Stimulated activated naive CD8-positive, alpha-beta T cell treated with anti-CD3 and anti-CD28 coated beads, Interleukin-15, Interleukin-2, amounts not matched to agents 100 U/mL and 50 U/mL, for 24 hours (primary cell): ENCODE measurements at regions not wholly inside any gene's neighbourhood (a gene's known extent, or its start where the extent isn't known, plus 50 kb on each side); places are given as distances from the start of the nearest gene placed in this dataset.
"Not testable (repeated sequence)": the region's sequence is repeated elsewhere in the genome, so short reads cannot be mapped to it uniquely, and the experiment has no call there.

Experiments used
- ATAC-seq: fragments of 150-1000 bp; cut with Tn5 transposase; one replicate; pipeline ENCODE4 v1.10.0; 2021
- DNase-seq: peaks from one replicate; pipeline ENCODE4 v3.0.0; 2021

DNA sequence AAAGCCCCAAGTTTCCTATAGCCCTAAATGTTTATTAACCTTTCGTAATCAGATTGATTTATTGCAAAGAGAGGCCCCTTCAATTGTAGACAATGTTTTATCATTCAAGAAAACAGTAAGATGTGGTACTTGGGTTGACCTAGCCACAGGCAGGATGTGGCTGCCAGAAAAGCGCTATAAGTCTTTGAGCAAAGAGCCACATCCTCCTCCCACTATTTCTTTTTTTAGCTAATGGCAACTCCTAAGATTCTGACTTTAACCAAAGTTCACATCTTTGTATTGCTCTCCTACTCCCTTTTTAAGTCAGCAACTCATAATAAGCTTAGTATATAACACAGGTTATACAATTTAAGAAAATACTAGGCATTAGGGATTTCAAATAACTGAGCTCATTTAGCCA, 70.7 kb upstream of the PPP3CA start:
- DNase-seq (peak; percentile 67), ATAC-seq (peak; percentile 85)

DNA sequence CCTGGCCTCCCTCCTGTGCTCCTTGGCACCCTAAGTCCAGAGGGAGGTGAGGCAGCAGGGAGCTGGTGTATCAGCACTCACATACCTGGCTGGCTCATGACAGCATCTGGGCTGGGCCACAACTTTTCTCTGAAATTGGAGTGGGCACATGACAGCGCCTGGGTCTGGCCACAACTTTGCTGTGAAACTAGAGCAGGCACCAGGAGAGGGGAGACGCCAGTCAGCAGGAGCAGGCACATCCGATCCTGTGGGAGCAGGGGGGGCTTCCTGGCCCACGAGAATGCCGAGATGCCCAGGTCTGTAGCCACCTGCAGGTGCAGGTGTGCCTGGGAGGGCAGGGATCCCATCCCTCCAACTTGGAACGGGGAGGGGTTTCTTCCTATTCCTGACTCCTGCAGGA, 69.7 kb upstream of the PPP3CA start:
- ATAC-seq (no peak), DNase-seq (no peak)

DNA sequence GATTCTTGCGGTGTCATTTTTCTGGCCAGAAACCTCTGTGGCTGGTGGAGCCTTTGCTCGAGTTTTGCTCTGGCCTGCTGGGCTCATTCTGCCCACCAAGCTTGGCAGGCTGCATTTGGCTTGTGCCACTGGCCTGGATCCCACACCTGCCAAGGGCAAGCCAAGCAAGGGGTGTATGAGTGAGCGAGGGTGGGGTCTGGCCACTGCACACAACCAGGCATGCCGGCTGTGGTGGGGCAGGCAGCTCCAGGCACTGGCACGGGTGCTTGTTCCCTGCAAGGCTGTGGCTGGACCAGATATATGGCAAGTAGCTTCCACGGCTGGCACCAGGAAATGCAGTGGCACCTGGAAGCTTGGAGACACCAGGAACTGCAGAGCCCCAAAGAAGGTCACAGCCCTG, 68.6 kb upstream of the PPP3CA start:
- DNase-seq = no peak
- no peak for ATAC-seq

DNA sequence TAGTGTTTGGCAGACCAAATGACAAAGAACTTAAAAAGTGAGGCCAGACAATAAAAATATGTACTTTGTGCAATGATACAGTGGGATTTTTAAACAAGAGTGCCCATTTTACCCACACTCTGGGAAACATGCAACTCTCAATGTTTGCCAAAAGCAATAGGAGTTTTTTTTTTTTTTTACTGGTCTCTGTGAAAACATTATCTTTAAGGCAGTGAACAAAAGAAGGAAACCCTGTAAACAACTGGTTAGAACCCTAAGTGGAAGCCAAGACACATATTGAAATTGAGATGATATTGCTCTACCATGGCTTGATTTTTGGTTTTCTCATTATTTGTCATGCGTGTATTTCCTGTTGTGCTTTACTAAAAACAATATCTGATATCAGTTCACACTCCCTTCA, 67.2 kb upstream of the PPP3CA start:
- ATAC-seq (no peak), DNase-seq (no peak)

DNA sequence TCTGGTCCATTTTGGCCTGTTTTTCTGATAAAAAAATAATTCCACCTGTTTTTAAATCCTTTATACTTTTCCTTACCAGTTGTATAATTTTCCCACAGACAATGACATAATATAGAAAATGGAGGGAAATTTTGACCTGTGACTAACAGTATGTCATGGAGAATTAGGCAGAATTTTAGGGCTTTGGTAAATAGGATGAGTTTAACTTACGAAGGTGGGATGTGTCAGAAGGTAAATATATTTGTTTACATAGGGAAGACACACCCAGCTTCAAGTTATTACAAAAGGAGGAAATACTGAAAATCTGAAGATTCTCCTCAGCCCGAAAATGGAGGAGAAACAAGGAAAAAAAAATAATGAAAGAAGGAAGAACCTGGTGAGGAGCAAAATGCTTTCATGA, 64.6 kb upstream of the PPP3CA start:
- DNase-seq (no peak), ATAC-seq (no peak)

DNA sequence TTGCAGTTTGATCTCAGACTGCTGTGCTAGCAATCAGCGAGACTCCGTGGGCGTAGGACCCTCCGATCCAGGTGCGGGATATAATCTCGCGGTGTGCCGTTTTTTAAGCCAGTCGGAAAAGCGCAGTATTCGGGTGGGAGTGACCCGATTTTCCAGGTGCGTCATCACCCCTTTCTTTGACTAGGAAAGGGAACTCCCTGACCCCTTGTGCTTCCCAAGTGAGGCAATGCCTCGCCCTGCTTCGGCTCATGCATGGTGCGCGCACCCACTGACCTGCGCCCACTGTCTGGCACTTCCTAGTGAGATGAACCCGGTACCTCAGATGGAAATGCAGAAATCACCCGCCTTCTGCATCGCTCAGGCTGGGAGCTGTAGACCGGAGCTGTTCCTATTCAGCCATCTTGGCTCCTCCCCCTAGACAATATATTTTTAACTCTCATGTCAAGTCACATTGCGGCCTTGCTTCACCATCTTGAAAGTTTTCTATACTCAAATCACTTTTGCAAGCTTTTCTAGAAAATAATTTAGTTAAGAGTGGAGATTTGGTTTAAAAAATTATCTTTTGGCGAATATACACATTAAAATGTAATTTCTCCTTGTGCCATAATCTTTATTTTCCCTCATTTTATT, 64.1 kb upstream of the PPP3CA start:
- DNase-seq, ATAC-seq: not testable (repeated sequence)

DNA sequence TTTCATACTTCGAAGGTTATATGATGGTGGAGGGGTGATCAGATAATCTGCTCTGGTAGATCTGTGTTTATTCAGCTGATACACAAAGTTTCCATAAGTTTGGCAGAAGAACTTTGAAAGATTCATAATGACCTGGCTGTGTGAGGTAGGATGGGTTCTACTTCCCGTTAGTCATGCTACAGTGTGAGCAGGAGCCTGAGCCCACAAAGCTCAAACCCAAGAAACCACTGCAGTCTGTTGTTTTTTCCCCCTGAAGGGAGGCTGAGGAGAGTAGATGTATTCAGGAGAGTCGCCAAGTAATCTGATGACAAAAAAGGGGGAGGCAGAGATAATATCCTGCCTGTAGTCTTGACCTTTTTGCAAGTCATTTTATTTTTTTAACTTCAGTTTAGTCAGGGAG, 52.8 kb upstream of the PPP3CA start:
- peak; percentile 48 for DNase-seq
- ATAC-seq = peak; percentile 100

DNA sequence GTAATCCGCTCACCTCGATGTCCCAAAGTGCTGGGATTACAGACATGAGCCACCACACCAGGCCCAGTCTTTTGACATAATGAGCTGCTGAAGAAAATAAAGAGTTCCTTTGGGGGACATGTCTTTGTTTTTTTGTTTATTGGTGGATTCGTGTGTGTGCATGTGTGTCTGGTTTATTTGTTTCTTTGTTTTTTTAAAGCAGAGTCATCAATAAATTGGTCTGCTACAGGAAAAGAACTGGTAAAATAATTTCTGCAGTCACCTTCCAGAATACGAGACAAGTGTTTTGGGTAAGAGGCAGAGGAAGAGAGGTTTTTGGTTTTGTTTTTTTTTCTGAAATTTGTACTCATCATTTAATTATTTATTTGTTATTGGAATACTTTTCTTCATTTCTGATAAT, 51.5 kb upstream of the PPP3CA start:
- no peak for DNase-seq
- no peak for ATAC-seq
